ENCODE measurements at regions not wholly inside any gene's neighbourhood (a gene's known extent, or its start where the extent isn't known, plus 50 kb on each side); places are given as distances from the start of the nearest gene placed in this dataset.

DNA sequence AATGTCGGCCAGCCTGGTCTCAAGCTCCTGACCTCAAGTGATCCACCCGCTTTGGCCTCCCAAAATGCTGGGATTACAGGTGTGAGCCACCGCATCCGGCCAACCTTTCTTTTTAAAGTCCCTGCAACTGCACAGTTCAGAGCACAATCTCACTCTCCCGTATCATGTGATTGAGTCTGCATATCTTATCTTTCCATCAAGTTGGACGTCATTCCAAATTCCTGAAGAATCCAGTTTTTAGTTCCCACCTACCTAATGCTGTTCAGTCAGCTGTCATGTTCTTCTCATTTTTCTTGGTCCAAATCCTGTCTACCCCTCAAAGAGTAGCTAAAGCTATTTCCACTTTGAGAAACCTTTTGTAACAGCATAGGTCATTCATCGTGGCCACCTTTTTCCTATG is 110.8 kb upstream of the FBXO11 start:
- Histone ChIP-seq H3K27me3 (replicated peaks) (0 out of 2 replicates have a peak, but pooled peaks cover 4% of the 10 kb centered on the region), H3K4me3 (no peak overlapping the region), H3K4me1 (replicated peaks) (no peaks in the 10 kb centered on the region), H3K36me3 (no peaks in the 10 kb centered on the region), H3K9me3 (replicated peaks) (no peaks in the 10 kb centered on the region; the same call in 1 of the 2 replicates), H3K27ac (no peak overlapping the region)
- DNase-seq (ENCODE audit: low read depth in 1 of 2, low spot score in 2 of 2): no peak

DNA sequence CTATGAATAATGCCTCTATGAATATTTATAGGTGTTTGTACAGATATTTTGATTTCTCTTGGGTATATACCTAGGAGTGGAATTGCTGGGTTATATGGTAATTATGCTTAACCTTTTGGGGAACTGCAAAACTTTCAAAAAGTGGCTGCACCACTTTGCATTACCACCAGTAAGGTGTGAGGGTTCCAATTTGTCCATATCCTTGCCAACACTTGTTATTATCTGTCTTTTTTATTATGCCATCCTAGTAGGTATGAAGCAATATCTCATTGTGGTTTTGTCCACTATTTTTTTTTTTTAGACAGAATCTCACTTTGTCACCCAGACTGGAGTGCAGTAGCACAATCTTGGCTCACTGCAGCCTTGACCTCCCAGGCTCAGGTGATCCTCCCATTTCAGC is 112.2 kb upstream of the FBXO11 start:
- Histone ChIP-seq H3K27me3 (replicated peaks) (0 out of 2 replicates have a peak, but pooled peaks cover 4% of the 10 kb centered on the region), H3K4me3 (no peak overlapping the region), H3K27ac (no peak overlapping the region), H3K4me1 (replicated peaks) (no peaks in the 10 kb centered on the region), H3K9me3 (replicated peaks) (no peaks in the 10 kb centered on the region; the same call in 1 of the 2 replicates), H3K36me3 (no peaks in the 10 kb centered on the region)
- no peak for DNase-seq (ENCODE audit: low read depth in 1 of 2, low spot score in 2 of 2)

DNA sequence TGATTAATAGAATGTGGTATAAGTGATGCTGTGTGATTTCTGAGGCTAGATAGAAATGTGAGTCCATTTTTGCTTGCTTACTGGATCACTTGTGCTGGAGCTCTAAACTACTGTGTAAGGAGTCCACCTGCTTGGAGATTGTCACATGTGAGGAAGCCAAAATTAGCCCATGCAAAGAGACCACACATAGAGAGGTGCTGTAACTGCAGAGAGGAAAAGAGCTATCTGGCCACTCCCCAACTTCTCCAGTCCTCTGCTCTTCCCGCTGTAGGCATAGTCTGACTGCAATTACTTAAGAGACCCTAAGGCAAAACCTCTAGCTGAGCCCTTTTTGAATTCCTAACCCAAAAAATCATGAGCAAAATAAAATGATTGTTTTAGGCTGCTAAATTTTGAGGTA is 120.6 kb upstream of the FBXO11 start:
- DNase-seq (ENCODE audit: low read depth in 1 of 2, low spot score in 2 of 2): no peak
- H3K4me3 ChIP-seq: no peak overlapping the region
- no peaks in the 10 kb centered on the region for H3K9me3 ChIP-seq (replicated peaks)
- H3K27ac ChIP-seq: no peak overlapping the region
- H3K27me3 ChIP-seq (replicated peaks): peaks cover 3% of the 10 kb centered on the region; the same call in 1 of the 2 replicates
- no peaks in the 10 kb centered on the region for H3K36me3 ChIP-seq
- no peaks in the 10 kb centered on the region for H3K4me1 ChIP-seq (replicated peaks)

DNA sequence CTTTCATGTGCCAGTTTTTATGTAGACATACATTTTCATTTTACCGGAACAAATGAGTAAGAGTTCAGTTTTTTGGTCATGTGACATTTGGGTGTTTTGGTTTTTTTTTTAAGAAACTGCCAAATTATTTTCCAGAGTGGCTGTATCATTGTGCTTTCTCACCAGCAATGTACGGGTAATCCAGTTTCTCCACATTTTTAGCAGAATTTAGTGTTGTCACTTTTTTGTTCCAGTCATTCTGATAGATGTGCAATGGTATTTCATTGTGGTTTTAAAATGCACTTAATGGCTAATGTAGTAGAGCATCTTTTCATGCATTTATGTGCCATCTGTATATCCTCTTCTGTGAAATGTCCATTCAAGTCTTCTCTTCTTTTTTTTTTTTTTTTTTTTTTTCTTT is 126.5 kb upstream of the FBXO11 start:
- H3K9me3 ChIP-seq (replicated peaks): no peaks in the 10 kb centered on the region
- H3K4me1 ChIP-seq (replicated peaks): no peaks in the 10 kb centered on the region
- H3K4me3 ChIP-seq: no peak overlapping the region
- no peaks in the 10 kb centered on the region for H3K36me3 ChIP-seq
- H3K27me3 ChIP-seq (replicated peaks): peaks cover 1% of the 10 kb centered on the region; the same call in 1 of the 2 replicates
- no peak for DNase-seq (ENCODE audit: low read depth in 1 of 2, low spot score in 2 of 2)
- no peak overlapping the region for H3K27ac ChIP-seq

DNA sequence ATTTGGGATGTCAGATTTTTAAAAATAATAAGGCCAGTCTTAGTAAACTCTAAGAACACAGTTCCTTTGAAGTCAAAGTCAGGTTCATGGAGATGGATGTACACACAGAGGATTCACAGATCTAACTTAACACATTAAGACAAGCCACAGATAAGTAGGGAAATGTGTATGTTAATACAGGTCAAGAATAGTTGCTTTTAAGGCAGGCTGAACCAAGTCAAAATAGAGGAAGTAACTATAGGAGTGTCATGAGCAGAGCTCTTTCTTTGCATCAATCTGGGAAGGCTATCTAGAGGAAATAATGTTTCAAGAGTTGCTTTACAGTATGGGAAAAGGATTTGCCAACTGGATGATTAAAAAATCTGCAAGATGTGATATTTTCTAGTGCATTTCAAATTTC is 128.0 kb upstream of the FBXO11 start:
- Histone ChIP-seq H3K4me3 (no peak overlapping the region), H3K9me3 (replicated peaks) (no peaks in the 10 kb centered on the region), H3K36me3 (no peaks in the 10 kb centered on the region), H3K27ac (no peak overlapping the region), H3K27me3 (replicated peaks) (no peaks in the 10 kb centered on the region; the same call in 1 of the 2 replicates), H3K4me1 (replicated peaks) (no peaks in the 10 kb centered on the region)
- DNase-seq (ENCODE audit: low read depth in 1 of 2, low spot score in 2 of 2): no peak

DNA sequence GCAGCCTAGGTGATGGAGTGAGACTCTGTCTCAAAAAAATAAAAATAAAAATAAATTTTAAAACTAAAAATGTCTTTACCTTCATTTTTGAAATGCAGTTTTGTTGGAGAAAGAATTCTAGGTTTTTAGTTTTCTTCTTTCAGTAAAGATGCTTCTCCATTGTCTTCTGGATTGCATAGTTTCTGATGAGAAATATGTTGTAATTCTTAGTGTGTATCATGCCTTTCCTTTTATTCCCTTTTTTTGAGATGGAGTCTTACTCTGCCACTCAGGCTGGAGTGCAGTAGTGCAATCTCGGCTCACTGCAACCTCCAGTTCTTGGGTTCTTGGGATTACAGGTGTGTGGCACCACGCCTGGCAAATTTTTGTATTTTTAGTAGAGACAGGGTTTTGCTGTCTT is 130.0 kb upstream of the FBXO11 start:
- H3K4me3 ChIP-seq: no peak overlapping the region
- no peak for DNase-seq (ENCODE audit: low read depth in 1 of 2, low spot score in 2 of 2)
- H3K36me3 ChIP-seq: no peaks in the 10 kb centered on the region
- H3K4me1 ChIP-seq (replicated peaks): no peaks in the 10 kb centered on the region
- H3K27me3 ChIP-seq (replicated peaks): no peaks in the 10 kb centered on the region; the same call in 1 of the 2 replicates
- no peaks in the 10 kb centered on the region for H3K9me3 ChIP-seq (replicated peaks)
- H3K27ac ChIP-seq: no peak overlapping the region

DNA sequence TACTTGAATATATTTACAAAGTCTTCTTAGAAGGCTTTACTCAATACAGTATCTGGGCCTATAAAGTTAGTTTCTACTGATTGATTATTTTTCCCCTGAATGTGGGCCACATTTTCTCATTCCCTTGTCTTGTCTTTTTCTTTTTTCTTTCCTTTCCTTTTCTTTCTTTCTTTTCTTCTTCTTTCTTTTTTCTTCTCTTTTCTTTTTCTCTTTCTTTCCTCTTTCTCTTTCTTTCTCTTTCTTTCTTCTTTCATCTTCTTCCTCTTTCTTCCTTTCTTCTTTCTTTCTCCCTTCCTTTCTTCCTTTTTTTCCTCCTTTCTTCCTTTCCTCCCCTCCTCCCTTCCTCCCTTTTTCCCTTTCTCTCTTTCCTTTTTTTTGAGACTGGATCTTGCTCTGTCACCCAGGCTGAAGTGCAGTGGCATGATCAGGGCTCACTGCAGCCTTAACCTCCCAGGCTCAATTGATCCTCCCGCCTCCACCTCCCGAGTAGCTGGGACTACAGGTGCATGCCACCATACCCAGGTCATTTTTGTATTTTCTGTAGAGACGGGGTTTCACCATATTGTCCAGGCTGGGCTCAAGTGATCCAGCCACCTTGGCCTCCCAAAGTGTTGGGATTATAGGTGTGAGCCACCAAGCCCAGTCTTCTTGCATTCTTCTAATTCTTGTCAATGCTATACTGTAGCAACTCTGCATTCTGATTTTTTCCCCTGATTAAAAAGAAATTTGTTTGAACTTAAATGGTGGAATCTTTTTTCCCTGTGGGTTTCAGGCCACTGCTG is 133.1 kb upstream of the FBXO11 start:
- Histone ChIP-seq H3K27ac (no peak overlapping the region), H3K4me3 (no peak overlapping the region), H3K27me3 (replicated peaks) (no peaks in the 10 kb centered on the region; the same call in 1 of the 2 replicates), H3K36me3 (no peaks in the 10 kb centered on the region), H3K4me1 (replicated peaks) (no peaks in the 10 kb centered on the region), H3K9me3 (replicated peaks) (no peaks in the 10 kb centered on the region)
- no peak for DNase-seq (ENCODE audit: low read depth in 1 of 2, low spot score in 2 of 2)

DNA sequence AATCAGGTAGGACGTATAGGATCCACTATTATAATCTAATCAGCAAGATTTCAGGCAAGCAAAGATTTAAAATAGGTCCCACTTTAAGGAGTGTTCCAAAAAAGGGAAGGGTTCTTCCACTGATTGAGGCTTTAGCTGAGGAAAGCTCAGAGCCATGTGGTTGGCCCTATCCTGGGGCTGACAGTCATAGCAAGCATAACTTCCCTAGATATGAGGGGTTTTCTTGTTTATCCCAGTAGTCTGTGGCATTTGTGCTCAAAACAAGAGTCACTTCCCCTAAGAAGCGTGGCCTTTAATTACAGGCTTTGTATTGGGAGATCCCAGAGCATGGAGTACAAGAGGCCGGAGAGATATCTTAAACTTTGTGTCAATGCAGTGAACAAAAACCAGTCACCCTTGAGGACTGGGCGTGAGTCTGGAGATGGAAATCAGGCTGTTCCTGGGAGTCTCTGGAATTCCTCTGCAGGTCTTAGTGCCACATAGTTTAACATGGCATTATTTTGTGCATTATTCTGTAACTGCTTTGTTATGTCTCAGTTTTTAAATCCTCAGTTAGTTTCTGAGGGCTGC is 136.9 kb upstream of the FBXO11 start:
- Histone ChIP-seq H3K27me3 (replicated peaks) (no peaks in the 10 kb centered on the region), H3K4me3 (no peak overlapping the region), H3K27ac (no peak overlapping the region), H3K36me3 (no peaks in the 10 kb centered on the region), H3K4me1 (replicated peaks) (no peaks in the 10 kb centered on the region), H3K9me3 (replicated peaks) (no peaks in the 10 kb centered on the region)
- DNase-seq (ENCODE audit: low read depth in 1 of 2, low spot score in 2 of 2): no peak

DNA sequence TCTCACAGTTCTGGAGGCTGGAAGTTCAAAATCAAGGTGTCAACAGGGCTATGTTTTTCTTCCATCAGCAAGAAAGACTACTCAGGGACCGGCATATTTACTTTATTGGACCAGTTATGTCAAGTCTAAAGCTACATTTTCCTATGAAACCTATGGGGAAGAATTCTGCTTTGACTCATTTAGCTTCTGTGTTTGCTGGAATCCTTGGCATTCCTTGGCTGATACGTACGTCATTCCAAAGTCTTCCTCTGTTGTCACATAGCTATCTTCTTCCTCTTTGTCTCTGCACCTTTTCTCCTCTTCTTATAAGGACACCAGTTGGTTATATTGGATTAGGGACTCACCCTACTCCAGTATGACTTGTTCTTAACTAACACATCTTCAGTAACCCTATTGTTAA is 137.4 kb upstream of the FBXO11 start:
- H3K27me3 ChIP-seq (replicated peaks): no peaks in the 10 kb centered on the region
- no peak for DNase-seq (ENCODE audit: low read depth in 1 of 2, low spot score in 2 of 2)
- no peaks in the 10 kb centered on the region for H3K4me1 ChIP-seq (replicated peaks)
- H3K27ac ChIP-seq: no peak overlapping the region
- H3K4me3 ChIP-seq: no peak overlapping the region
- no peaks in the 10 kb centered on the region for H3K9me3 ChIP-seq (replicated peaks)
- no peaks in the 10 kb centered on the region for H3K36me3 ChIP-seq

DNA sequence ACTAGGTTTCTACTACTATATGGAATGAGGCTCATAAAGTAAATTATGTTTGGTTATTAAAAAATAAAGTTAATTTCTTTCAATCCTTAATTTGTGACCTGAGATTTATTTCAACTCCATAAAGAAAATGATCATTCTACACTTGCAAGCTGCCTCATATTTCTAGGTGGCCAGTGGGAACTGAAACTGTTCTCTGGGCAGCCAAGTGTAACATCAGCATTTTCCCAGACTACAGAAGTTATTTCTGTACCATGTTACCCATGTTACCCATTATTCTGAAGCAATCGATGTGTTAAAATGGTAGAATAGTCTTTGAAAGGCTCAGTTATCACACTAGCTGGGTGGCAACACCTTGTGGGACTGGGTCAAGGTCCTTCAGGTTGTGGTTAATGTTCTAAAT is 139.3 kb upstream of the FBXO11 start:
- no peaks in the 10 kb centered on the region for H3K4me1 ChIP-seq (replicated peaks)
- H3K36me3 ChIP-seq: no peaks in the 10 kb centered on the region
- no peak for DNase-seq (ENCODE audit: low read depth in 1 of 2, low spot score in 2 of 2)
- H3K27ac ChIP-seq: no peak overlapping the region
- H3K27me3 ChIP-seq (replicated peaks): no peaks in the 10 kb centered on the region
- no peak overlapping the region for H3K4me3 ChIP-seq
- no peaks in the 10 kb centered on the region for H3K9me3 ChIP-seq (replicated peaks)

DNA sequence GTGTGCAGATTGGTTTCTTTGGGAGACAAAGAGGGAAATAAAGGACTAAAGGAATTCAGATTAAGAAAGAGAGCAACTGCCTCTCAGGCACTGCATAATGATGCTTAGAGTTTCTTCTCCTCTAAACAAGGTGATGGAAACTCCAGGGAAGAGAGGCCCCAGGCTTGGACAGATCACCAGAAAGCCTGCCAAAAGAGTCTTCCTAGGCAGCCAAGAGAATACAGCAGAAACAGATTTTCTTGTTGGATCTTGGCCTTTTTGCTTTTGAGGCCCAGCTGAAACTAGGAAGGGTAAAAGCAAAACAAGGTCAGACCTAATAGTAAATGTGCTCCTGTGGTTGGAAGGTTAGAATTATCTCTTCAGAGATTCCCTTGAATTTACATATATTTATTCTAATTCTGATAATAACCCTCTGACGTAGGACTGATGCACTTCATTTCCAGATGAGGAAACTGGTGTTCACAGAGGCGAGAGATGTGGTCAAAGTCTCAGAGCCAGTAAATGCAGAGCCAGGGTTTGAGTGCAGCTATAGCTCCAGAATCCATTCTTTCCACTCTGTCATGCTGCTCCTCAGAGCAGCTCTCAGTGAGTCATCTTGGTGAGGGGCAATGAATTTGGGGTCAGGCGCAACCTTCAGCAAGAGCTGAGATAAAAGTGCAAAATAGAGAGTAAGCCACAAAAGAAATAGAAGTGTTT is 142.3 kb upstream of the FBXO11 start:
- Histone ChIP-seq H3K4me1 (replicated peaks) (no peaks in the 10 kb centered on the region), H3K36me3 (no peaks in the 10 kb centered on the region), H3K27ac (no peak overlapping the region), H3K27me3 (replicated peaks) (no peaks in the 10 kb centered on the region), H3K9me3 (replicated peaks) (no peaks in the 10 kb centered on the region), H3K4me3 (no peak overlapping the region)
- no peak for DNase-seq (ENCODE audit: low read depth in 1 of 2, low spot score in 2 of 2)

DNA sequence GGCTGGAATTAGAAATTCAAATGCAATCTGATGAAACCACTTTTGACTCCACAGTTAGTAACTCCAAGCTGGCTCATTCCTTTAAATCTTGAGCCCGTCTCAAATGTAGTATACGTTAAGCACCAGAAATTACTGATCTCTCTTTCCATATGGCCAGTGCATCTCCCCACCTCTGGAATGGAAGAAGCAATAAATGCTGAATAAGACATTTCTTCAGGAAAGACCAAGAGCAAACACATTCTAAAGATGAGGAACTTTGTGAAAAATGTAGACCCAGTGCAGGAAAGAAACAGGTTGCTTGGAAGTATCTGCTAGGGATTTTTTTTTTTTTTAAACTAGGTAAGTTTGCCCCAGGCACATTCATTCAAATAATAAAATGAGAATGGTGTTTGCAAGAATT is 143.1 kb upstream of the FBXO11 start:
- Histone ChIP-seq H3K27ac (no peak overlapping the region), H3K9me3 (replicated peaks) (no peaks in the 10 kb centered on the region), H3K36me3 (no peaks in the 10 kb centered on the region), H3K4me3 (no peak overlapping the region), H3K4me1 (replicated peaks) (no peaks in the 10 kb centered on the region), H3K27me3 (replicated peaks) (no peaks in the 10 kb centered on the region)
- DNase-seq (ENCODE audit: low read depth in 1 of 2, low spot score in 2 of 2): no peak

DNA sequence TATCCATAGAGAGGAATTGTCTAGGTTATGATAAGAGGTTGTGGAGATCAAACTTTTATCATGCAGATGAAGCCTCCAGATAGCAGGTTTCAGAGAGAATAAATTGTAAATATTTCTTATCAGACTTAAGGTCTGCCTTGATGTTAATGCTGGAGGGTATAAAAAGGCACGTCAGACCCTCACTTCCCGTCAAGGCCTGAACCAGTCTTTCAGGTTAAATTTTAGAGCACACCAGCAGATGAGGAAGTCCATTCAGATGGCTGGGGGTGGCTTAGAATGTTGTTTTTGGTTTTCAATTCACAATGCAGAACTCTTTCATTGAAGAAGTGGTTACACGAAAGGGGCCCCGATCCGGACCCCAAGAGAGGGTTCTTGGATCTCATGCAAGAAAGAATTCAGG is 144.4 kb upstream of the FBXO11 start:
- Histone ChIP-seq H3K27me3 (replicated peaks) (no peaks in the 10 kb centered on the region), H3K27ac (no peak overlapping the region), H3K36me3 (no peaks in the 10 kb centered on the region), H3K4me3 (no peak overlapping the region), H3K9me3 (replicated peaks) (no peaks in the 10 kb centered on the region), H3K4me1 (replicated peaks) (no peaks in the 10 kb centered on the region)
- DNase-seq (ENCODE audit: low read depth in 1 of 2, low spot score in 2 of 2): no peak

DNA sequence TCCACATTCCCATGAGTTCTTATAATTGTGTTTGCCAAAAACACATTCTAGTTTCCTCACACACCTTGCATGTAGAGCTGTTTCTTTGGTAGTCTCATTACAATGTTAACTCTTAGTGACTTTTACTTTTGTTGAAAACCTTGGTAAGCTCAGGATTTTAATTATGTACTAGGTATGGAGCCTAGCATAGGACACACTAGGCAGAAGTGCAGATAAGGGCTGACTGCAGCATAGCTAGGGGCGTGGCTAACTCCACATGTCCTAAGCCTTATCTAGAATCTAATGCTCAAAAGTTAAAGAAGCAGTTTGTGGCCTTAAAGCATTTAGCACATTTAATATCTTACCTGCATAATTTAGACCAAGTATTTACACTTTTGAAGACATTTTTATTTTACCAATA is 153.7 kb upstream of the FBXO11 start:
- Histone ChIP-seq H3K36me3 (no peaks in the 10 kb centered on the region), H3K4me3 (no peak overlapping the region), H3K27ac (no peak overlapping the region), H3K9me3 (replicated peaks) (no peaks in the 10 kb centered on the region), H3K4me1 (replicated peaks) (no peaks in the 10 kb centered on the region), H3K27me3 (replicated peaks) (no peaks in the 10 kb centered on the region)
- no peak for DNase-seq (ENCODE audit: low read depth in 1 of 2, low spot score in 2 of 2)
